Muscle of leg (tissue), 3 donors: ENCODE measurements at regions not wholly inside any gene's neighbourhood (a gene's known extent, or its start where the extent isn't known, plus 50 kb on each side); places are given as distances from the start of the nearest gene placed in this dataset.
A peak's percentile ranks its signal among the peaks of the same experiment; 100 is the strongest.
"Not testable (repeated sequence)": the region's sequence is repeated elsewhere in the genome, so short reads cannot be mapped to it uniquely, and the experiment has no call there.

Experiments used
- DNase-seq: peaks from one replicate; pipeline ENCODE4 v3.0.0; 2013
- H3K27ac ChIP-seq: one replicate; pipeline ENCODE4 v1.5.1; 2013; ENCODE audit warnings: mild to moderate bottlenecking, low read length, control low read depth
- H3K27me3 ChIP-seq: one replicate; pipeline ENCODE4 v1.6.1; 2013; ENCODE audit warnings: low read length; ENCODE audit not compliant: control insufficient read depth, insufficient read depth
- H3K36me3 ChIP-seq: one replicate; pipeline ENCODE4 v1.6.1; 2013; ENCODE audit warnings: low read length; ENCODE audit not compliant: control insufficient read depth, insufficient read depth
- H3K4me1 ChIP-seq: one replicate; pipeline ENCODE4 v1.6.1; 2013; ENCODE audit warnings: low read length; ENCODE audit not compliant: control insufficient read depth, insufficient read depth
- H3K4me3 ChIP-seq: one replicate; pipeline ENCODE4 v1.5.1; 2013; ENCODE audit warnings: low read length, control low read depth
- H3K9me3 ChIP-seq: replicated peaks from 2 replicates; pipeline ENCODE4 v1.6.1; 2013; ENCODE audit warnings: low read depth, low read length; ENCODE audit not compliant: control insufficient read depth
- whole genome bisulfite sequencing: methylation state at CpG from one replicate; pipeline ENCODE4 v1.1.5; 2013; ENCODE audit warnings: missing lambda C conversion rate; ENCODE audit not compliant: insufficient coverage; 5-methylcytosine and 5-hydroxymethylcytosine counted together

- not testable (repeated sequence) for H3K9me3 ChIP-seq, DNase-seq, H3K27me3 ChIP-seq, H3K36me3 ChIP-seq, H3K4me3 ChIP-seq, H3K4me1 ChIP-seq, H3K27ac ChIP-seq
- 84% methylated on average over 9 of the region's 9 CpGs for WGBS
Observed at GRCh38 chr10:29363930-29364329, 75.1 kb downstream of the LYZL1 start.

GRCh38 chr10:29366206-29366605 lies 77.3 kb downstream of the LYZL1 start:
- H3K9me3 ChIP-seq, DNase-seq, H3K27ac ChIP-seq, H3K36me3 ChIP-seq, H3K4me3 ChIP-seq, H3K27me3 ChIP-seq: not testable (repeated sequence)
- H3K4me1 ChIP-seq: peaks cover 13% of the 10 kb centered on the region
- whole genome bisulfite sequencing: 94% methylated on average over 23 of the region's 27 CpGs

GRCh38 chr10:29369419-29369818 lies 80.5 kb downstream of the LYZL1 start:
- H3K36me3 ChIP-seq: no peaks in the 10 kb centered on the region
- DNase-seq: no peak
- H3K4me1 ChIP-seq: peaks cover 13% of the 10 kb centered on the region
- H3K9me3 ChIP-seq: no peaks in the 10 kb centered on the region
- no peak overlapping the region for H3K27ac ChIP-seq
- H3K27me3 ChIP-seq: peaks cover 4% of the 10 kb centered on the region
- no peak overlapping the region for H3K4me3 ChIP-seq
- 70% methylated on average over 2 of the region's 5 CpGs for WGBS

GRCh38 chr10:29370097-29371092 lies 81.5 kb downstream of the LYZL1 start:
- no peak overlapping the region for H3K4me3 ChIP-seq
- peak; percentile 58 for DNase-seq
- WGBS: 40% methylated on average over 1 of the region's 17 CpGs

GRCh38 chr10:29372920-29373319 lies 84.0 kb downstream of the LYZL1 start:
- 80% methylated on average over 2 of the region's 5 CpGs for WGBS
- Histone ChIP-seq H3K36me3 (no peaks in the 10 kb centered on the region), H3K4me3 (no peak overlapping the region), H3K9me3 (no peaks in the 10 kb centered on the region), H3K27me3 (no peaks in the 10 kb centered on the region), H3K4me1 (peaks cover 13% of the 10 kb centered on the region), H3K27ac (no peak overlapping the region)
- no peak for DNase-seq

More at GRCh38 chr10:29370097-29371092, 81.5 kb downstream of the LYZL1 start:
- H3K27ac ChIP-seq: no peak overlapping the region
- no peaks in the 10 kb centered on the region for H3K36me3 ChIP-seq
- H3K4me1 ChIP-seq: peaks cover 13% of the 10 kb centered on the region
- H3K9me3 ChIP-seq: no peaks in the 10 kb centered on the region
- peaks cover 4% of the 10 kb centered on the region for H3K27me3 ChIP-seq

GRCh38 chr10:29374162-29374561 lies 85.3 kb downstream of the LYZL1 start:
- Histone ChIP-seq H3K4me3 (no peak overlapping the region), H3K27ac (no peak overlapping the region), H3K36me3 (no peaks in the 10 kb centered on the region), H3K27me3 (no peaks in the 10 kb centered on the region), H3K4me1 (peaks cover 13% of the 10 kb centered on the region), H3K9me3 (no peaks in the 10 kb centered on the region)
- WGBS: 89% methylated on average over 5 of the region's 7 CpGs
- DNase-seq: no peak

GRCh38 chr10:29375888-29376287 lies 87.0 kb downstream of the LYZL1 start:
- Histone ChIP-seq H3K9me3 (no peaks in the 10 kb centered on the region), H3K36me3 (no peaks in the 10 kb centered on the region), H3K27ac (no peak overlapping the region), H3K27me3 (no peaks in the 10 kb centered on the region), H3K4me1 (no peaks in the 10 kb centered on the region), H3K4me3 (no peak overlapping the region)
- 88% methylated on average over 4 of the region's 4 CpGs for WGBS
- DNase-seq: no peak

- no peaks in the 10 kb centered on the region for H3K9me3 ChIP-seq
- WGBS: no CpG with 5 or more reads among the region's 10 CpGs
- no peaks in the 10 kb centered on the region for H3K4me1 ChIP-seq
- peak; percentile 28 for DNase-seq
- H3K27ac ChIP-seq: no peak overlapping the region
- H3K36me3 ChIP-seq: no peaks in the 10 kb centered on the region
- no peak overlapping the region for H3K4me3 ChIP-seq
- H3K27me3 ChIP-seq: peaks cover 5% of the 10 kb centered on the region
Observed at GRCh38 chr10:29377333-29377961, 88.6 kb downstream of the LYZL1 start.

GRCh38 chr10:29378106-29378505 lies 89.2 kb downstream of the LYZL1 start:
- Histone ChIP-seq H3K4me1 (no peaks in the 10 kb centered on the region), H3K9me3 (no peaks in the 10 kb centered on the region), H3K27ac (no peak overlapping the region), H3K4me3 (no peak overlapping the region), H3K27me3 (peaks cover 6% of the 10 kb centered on the region), H3K36me3 (no peaks in the 10 kb centered on the region)
- no peak for DNase-seq
- 86% methylated on average over 6 of the region's 7 CpGs for WGBS

GRCh38 chr10:29379208-29379607 lies 90.3 kb downstream of the LYZL1 start:
- Histone ChIP-seq H3K4me1 (no peaks in the 10 kb centered on the region), H3K27me3 (peaks cover 7% of the 10 kb centered on the region), H3K9me3 (no peaks in the 10 kb centered on the region), H3K4me3 (no peak overlapping the region), H3K27ac (no peak overlapping the region), H3K36me3 (no peaks in the 10 kb centered on the region)
- no CpG with 5 or more reads among the region's 4 CpGs for WGBS
- no peak for DNase-seq
